Lung microvascular endothelial cell (primary cell): ENCODE measurements at regions not wholly inside any gene's neighbourhood (a gene's known extent, or its start where the extent isn't known, plus 50 kb on each side); places are given as distances from the start of the nearest gene placed in this dataset.
"Not testable (repeated sequence)": the region's sequence is repeated elsewhere in the genome, so short reads cannot be mapped to it uniquely, and the experiment has no call there.

ENCODE experiments used
- DNase-seq, 2 donors: peaks; one replicate each; pipeline versions ENCODE4 v3.0.0 to v3.0.0-alpha.2; 2010; ENCODE audit warnings: low read depth in 2 of 2

DNA sequence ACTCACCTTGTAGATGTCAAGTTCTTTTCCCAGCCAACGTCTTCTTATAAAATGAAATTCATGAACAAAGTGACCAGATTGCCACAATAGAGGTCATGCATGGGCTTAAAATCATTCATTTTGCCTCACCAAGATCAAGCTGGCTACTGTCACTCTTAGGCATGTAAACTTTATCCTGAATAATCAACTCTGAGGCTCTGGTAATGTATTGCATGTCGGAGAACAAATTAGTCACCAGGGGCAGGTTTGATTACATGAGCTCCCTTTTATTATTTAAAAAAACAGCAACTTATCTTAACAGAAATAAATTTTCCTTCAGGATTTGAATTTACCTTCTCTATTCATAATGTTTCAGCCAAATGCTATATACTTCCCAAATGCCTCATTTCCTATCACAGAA is 112.9 kb upstream of the SP4 start:
- DNase-seq = peak in 1 of 2 donors; percentile 8

DNA sequence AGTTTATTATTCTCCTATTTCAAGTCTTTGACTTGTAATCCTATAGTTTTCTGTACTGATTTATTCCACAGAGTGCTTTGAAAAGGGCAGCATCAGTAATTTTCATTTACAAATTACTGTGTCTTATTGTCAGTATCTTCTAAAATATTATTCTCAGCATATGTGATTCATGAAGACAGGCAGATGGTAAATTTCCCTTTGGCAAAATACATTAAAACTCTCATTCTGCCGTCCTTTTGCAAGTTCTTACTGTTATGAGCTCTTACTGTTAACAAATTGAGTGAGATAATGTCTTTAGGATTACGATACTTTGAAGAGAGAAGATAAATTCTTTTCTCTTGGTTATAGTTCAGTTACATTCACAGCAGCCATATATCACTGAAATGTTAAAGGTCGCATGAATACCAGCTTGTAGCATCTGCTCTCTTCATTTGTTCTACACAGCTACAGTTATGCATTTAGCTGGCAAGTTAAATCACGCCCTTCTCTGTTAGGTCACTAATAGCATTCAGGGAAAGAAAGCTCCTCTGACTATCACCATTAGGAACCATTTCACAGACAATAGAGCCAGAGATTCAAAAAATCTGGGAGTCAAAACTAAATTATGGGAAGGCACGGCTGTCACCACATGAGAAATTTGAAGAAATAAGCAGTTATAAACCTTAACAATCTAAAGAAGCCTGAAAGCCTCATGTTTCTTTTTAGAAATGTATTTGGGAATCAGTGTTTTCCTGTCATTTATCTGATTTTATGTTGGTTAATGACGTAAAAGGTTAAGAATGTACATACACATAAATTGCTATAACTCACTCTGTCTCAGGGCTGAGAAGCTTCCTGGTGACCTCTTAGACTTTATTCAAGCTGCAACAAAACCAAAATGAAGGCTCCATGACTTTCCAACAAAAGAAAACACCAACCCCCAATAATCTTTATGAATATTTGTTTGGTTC is 109.6 kb upstream of the SP4 start:
- DNase-seq = peak in 1 of 2 donors; percentile 85

DNA sequence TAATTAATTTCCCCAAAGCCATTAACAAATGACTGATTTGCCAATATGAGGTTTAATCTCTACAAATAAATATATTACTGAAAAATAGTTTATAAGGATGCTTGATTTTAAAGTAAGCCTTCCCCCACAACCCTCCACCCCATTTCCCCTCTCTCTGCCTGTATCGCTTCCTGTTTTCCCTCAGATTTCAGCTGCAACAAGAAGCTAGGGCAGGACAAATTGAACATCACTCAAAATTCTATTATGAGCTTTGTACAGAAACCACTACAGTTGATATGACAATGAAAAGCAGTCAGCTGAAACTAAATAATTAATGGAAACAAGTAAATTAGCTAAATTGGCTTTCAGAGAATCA is 109.0 kb upstream of the SP4 start:
- peak in 1 of 2 donors; percentile 60 for DNase-seq

DNA sequence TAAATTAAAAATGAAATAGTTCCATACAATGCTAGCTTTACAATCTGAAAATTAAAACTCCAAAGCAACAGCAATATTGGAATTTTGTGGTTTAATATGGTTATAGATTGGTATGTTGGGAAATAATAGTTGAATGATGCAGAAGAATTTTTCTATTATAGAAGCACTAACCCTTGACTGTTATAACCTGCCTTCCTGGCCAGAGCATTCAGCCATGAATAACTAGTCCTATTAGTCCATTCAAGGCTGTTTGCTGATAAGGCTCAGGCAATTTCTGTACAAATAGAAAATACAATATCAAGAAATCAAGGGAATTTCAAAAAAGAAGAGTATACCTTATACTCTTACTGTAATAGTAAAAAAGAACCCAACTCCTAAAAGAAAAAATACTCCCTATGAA is 101.6 kb upstream of the SP4 start:
- DNase-seq = no peak

DNA sequence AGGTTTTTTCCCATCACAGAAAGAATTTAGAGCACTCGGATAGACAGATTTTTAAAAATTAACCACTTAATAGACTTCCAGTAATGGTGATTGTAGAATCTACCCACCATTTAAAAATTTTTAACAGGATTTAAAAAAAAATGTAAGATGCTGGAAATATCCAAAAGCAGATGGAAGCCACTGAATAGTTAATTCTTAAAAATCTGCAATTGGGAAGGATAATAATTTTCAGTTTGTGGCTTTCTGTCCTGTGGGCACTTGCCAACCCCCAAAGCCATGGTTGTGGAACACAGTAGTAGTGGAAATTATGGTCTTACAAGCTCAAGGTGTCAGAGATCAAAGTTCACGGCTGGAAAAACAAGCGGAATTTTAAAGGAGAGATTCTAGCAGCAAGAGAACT is 101.0 kb upstream of the SP4 start:
- DNase-seq = no peak

DNA sequence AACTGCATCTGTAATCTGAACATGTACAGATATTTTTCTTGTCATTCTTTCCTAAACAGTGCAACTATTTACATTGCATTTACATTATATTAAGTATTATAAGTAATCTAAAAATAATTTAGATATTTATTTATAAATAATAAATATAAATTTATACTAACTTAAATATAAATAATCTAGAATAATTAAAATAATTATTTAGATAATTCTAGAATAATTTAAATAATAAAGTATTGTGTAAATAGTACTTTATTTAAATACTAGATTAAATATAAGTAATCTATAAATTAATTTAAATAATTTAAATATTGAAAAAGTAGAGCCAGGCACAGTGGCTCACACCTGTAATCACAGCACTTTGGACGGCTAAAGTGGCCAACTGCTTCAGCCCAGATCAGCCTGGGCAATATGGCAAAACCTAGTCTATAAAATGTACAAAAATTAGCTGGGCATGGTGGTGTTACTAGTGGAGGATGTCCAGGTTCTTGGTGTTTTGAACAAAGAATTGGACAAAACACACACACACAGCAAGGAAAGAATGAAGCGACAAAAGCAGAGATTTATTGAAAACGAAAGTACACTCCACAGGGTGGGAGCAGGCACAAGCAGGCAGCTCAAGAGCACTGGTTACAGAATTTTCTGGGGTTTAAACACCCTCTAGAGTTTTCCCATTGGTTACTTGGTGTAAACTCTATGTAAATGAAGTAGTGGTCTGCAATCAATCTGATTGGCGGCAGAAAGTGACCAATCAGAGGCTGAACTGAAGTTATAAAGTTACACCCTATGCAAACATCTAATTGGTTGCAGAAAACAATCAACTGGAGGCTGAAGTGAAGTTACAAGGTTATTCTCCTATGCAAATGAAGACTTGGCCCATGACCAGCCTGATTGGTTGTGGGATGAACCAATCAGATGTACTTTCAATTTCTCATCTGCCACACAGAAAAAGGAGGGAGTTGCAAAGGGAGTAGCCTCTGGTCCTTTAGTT is 100.2 kb upstream of the SP4 start:
- no peak for DNase-seq

DNA sequence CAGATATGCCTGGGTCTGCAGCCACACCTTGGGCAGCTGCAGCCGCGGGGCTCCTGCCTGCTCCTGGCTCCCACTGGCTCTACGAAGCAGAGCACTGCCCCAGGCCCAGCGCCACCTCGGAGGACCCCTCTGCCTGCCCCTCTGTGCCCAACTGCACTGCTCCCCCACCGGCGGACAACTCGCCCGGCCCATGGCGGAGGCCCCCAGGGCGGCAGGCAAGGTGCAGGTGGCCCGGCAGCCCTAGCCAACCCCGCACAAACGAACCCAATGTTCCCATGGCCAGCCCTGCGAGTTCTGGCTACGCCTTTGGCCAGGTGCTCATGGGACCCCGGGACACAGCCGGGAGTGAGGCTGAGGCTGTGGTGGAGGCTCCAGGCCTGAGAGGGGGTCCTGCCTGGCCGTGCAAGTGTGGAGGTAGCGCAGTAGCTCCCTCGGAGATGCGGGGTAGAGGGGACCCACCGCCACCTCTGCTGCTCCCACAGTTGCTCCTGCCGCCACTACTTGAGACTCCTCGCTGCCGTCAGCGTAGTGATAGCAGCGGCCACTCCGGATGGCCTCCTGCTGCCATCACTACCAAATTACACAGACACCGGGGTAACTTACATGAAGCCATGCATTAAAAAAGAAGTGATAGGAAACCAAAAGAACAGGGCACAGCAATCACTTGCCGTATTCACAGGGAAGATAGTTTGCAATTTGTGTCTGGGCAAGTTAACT is 97.3 kb upstream of the SP4 start:
- no peak for DNase-seq

DNA sequence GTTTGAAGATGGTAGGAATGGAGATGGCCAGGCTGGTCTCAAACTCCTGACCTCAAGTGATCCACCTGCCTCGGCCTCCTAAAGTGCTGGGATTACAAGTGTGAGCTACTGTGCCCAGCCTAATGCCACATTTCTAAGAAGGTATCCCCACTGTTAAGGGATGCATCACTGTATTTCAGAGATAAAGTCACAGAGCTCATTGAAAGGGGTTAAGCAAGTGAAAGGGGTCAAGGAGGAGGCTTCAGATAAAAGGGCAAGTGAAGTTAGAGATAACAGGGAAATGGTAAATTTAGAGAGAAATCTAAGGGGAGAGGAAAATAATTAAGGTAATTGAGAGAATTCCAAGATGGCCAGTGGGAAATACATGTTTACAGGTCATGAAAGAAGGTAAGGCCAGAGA is 93.0 kb upstream of the SP4 start:
- DNase-seq = no peak

DNA sequence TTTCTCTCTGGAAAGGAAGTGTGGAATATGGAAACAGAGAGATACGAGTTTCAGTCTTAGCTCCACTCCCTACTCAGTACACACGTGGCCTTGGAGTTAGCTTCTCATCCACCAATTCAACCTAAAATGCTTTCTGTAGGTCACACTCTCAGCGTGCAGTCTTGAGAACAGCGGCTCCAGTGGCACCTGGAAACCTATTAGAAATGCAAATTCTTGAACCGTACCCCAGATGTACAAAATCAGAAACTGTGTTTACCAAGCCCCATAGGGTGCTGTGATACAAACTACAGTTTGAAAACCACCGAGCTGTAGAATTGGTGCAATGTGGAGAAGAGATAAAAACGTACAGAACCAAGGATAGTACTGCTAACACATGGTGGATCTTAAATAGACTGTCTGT is 91.1 kb upstream of the SP4 start:
- DNase-seq = no peak

DNA sequence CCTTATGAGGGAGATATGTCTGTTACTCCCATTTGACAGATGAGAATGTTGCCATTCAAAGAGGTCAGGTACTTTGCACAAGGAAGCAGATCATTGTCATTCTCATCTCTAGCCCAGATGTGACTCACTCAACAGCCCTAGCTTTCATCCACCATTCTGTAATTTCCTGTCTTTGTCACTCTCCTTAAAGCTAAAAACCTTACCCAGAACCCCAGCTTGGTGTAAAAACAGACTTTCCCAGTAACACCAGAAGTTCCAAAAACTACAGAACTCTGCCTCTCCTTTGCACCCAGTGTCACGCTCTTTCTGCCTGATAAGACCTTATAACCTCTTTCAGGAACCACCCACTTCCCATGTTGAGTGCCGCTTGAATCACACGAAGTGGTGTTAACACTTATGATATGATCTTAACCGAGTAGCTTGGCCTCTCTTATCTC is 89.1 kb upstream of the SP4 start:
- peak; percentile 16 to 55 for DNase-seq

DNA sequence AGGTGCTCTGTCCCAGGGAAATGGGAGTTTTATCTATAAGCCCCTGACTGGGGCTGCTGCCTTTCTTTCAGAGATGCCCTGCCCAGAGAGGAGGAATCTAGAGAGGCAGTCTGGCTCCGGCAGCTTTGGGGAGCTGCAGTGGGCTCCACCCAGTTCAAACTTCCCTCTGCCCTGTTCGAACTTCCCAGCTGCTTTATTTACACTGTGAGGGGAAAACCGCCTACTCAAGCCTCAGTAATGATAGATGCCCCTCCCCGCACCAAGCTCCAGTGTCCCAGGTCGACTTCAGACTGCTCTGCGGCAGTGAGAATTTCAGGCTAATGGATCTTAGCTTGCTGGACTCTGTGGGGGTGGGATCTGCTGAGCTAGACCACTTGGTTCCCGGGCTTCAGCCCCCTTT is 83.0 kb upstream of the SP4 start:
- DNase-seq = not testable (repeated sequence)

DNA sequence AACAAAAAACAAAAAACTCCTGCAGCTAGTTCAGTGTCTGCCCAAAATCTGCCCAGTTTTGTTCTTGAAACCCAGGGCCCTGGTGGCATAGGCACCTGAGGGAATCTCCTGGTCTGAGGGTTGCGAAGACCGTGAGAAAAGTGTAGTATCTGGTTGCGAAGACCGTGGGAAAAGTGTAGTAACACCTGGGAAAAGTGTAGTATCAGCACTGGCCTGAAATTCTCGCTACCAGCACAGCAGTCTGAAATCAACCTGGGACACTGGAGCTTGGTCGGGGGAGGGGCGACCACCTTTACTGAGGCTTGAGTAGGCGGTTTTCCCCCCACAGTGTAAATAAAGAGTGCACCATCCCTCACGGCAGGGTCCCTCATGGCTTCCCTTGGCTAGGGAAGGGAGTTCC is 82.5 kb upstream of the SP4 start:
- DNase-seq = no peak

DNA sequence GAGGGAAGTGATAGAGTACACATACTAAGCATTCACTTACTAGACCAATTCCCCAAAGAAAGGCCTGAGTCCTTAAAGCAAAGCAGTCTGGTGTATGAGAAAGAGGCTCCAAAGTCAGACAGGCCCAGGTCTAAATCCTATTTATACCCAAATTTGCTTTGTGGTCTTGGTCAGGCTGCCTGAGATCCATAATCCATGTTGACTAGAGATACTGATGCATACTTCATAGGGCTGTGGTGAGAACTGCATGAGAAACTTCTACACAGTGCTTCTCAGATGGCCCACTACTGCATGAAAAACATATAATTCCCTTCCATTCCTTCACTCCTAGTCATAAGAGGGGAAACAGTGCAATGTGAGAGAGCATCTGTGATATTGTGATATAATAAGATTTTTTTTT is 81.6 kb upstream of the SP4 start:
- DNase-seq = no peak

DNA sequence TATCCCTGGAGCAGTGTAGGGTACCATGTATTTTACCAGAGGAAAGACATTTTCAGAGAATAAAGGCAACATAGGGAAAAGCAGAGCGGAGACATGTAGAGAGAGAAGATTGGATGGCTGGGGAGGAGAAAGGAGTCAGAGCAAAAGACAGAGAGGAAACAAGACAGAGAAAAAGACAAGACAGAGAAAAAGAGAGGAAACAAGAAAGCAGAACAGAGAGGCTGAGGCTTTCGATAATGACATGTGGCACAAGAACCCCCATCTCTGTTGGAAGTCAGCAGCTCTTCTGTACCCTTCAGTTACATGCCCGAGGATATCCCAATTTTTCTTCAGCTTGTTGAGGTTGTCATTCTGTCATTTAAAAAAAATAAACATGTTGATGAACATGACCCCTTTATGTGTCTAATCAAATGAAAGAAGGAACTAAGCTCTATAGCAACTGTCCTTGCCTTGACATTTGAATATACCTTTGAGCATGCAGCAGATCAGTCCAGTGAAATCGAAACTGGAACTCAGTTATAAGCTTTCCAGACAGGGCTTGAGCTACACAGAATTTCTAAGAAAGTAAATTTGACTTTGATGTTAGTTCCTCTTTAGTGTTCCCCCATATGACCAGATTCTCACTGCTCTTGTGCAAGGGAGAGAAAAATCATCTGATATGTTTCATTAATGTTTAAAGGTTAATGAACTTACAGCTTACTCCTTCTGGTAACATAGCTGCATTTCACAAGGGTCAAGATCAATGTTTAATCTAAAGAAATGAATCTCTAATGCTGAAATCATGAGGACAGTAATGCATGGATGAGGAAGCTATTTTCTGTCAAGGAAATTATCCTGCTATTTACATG is 75.1 kb upstream of the SP4 start:
- DNase-seq = no peak

DNA sequence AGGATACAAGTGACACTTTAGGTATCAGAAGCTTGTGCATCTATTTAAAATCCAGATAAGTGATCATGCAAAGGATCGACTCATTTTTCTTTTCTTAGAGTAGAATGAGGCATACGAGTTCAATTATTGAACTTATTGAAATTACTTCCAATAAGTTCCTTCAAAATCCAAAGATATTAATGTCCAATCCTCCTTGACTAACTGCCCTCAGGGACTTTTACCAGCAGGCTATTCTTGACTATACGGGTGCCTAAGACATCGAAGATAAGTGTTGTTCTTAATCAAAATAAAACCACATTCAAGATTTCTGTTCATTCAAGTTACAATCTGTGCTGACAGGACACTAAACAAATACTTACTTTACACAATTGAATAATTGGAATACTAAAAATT is 74.5 kb upstream of the SP4 start:
- no peak for DNase-seq

DNA sequence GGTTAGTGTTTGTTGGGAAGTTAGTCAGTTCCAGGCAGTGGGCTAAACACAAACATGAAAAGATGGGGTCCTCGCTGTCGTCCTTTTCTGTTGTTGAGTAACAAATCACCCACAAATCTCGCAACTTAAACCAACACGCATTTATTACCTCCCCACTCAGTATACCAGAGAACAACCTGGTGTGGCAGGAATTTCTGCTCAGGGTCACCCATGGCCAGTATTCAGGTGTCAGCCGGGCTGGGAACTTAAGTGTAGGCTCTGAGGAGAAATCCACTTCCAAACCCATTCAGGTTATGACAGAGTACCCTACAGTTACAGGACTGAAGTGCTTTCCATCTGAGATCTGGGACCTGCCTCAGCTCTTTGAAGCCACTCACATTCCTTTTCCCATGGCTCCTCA is 73.6 kb upstream of the SP4 start:
- DNase-seq = no peak

DNA sequence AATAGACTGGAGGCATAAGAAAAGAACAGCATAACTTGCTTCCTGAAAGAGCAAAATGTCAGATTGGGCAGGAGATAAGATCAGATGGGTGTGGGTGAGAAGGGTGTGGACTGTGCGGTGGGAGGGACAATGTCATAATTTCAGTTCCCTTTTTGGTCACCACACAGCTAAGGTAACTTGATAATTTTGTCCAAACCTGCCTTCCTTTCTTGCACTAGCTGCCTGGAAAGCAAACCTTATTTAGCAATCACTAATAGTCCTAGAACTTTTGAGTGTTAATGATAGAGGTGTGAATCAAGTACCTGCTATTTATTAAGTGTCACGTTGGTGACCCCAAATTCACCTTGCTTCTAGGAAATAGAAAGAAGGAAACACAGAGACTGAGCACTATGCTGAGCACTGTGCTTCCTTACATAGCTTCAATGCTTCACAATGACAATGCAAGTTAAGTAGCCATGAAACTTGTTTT is 72.4 kb upstream of the SP4 start:
- no peak for DNase-seq

DNA sequence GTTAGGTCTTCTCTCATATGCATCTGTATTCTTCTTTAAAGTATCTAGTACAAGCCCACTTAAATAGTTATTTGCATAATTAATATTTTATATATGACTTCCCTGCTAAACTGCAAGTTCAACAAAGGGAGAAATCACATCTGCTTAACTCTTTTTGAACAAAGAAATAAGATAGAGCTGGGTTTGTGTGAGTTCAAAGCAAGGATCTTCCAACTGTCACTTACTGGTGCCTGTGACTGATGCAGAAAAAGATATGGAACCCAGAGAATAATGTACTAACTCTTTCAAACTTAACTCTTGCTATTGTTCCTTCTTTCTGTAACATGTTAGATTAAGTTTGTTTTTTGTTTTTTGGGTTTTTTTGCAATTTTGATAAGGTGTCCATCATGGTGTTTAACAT is 71.3 kb upstream of the SP4 start:
- no peak for DNase-seq

DNA sequence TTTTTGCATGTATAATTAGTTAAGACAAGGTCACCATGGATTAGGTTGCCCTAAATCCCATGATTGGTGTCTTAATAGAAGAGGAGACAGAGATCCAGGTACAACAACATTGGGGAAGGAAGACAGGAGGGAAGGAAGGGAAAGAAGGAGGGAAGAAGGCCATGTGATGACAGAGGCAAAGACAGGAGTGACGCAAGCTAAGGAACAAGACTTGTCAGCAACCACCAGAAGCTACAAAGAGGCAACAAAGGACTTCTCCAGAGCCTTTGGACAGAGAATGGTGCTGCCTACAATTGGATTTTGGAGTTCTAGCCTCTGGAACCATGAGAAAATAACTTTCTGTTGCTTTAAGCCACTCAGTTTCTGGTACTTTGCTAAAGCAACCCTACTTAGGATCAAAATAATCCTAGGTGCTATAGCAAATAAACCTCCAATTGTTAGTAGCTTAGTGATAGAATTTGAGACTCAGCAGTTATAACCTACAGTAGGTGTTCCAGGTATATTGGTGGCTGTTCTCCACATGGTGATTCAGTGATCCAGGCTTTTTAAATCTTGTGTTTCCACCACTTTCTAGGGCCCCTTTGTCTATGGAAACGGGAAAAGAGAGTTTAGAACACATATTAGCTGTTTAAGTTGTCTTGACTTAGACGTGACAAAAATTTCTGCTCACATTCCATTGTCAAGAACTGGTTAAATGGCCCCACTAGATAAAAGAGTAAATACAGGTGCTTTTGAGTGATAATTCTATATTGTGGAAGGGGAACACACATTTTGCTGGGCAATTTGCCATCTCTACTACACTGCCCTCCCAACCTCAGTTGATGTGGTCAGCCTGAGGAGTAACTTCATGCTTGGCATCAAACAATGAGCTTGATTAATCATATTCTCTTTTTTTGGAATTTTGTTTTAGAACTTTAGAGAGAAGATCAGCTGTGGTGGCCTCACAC is 70.5 kb upstream of the SP4 start:
- no peak for DNase-seq

DNA sequence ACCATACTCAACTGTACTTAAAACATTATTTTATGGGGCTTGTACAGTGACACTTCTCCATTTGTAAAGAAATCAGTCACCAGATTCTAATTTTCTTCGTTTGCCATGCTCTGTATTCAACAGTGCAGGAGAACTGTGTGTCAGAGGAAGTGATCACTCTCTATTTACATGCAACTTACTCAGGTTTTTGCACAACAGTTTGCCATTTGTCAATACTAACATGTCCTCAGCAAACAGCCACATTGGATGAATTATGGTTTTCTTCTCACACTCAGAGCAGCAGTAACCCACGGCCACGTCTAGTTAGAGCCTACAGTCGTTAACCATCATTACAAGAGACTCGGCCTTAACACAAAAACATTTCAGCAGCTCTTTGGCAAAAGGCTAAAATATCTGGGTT is 69.2 kb upstream of the SP4 start:
- no peak for DNase-seq
